Stimulated activated CD8-positive, alpha-beta memory T cell treated with anti-CD3 and anti-CD28 coated beads, Interleukin-4, amount 100 ng/mL, for 24 hours (primary cell): ENCODE measurements at regions not wholly inside any gene's neighbourhood (a gene's known extent, or its start where the extent isn't known, plus 50 kb on each side); places are given as distances from the start of the nearest gene placed in this dataset.

Experiments used
- DNase-seq: peaks from one replicate; pipeline ENCODE4 v3.0.0-alpha.2; 2020; ENCODE audit warnings: low read depth

GRCh38 chr5:82335806-82336205 is 57.7 kb upstream of the RPS23 start:
- DNase-seq, result no peak

GRCh38 chr5:82334856-82335255 is 56.7 kb upstream of the RPS23 start:
- DNase-seq, result no peak

- DNase-seq, result no peak
These were observed 56.0 kb upstream of the RPS23 start for GRCh38 chr5:82334085-82334692.

- no peak for DNase-seq
These were observed 54.9 kb upstream of the RPS23 start for GRCh38 chr5:82332886-82333615.

- DNase-seq, result no peak
These were observed 54.1 kb upstream of the RPS23 start for GRCh38 chr5:82332064-82332855.

- DNase-seq, result no peak
These were observed 53.4 kb upstream of the RPS23 start for GRCh38 chr5:82331557-82331956.

GRCh38 chr5:82330530-82331270 is 52.5 kb upstream of the RPS23 start:
- DNase-seq, result no peak

GRCh38 chr5:82329393-82329792 is 51.2 kb upstream of the RPS23 start:
- no peak for DNase-seq
